ENCODE measurements at regions not wholly inside any gene's neighbourhood (a gene's known extent, or its start where the extent isn't known, plus 50 kb on each side); places are given as distances from the start of the nearest gene placed in this dataset.

DNA sequence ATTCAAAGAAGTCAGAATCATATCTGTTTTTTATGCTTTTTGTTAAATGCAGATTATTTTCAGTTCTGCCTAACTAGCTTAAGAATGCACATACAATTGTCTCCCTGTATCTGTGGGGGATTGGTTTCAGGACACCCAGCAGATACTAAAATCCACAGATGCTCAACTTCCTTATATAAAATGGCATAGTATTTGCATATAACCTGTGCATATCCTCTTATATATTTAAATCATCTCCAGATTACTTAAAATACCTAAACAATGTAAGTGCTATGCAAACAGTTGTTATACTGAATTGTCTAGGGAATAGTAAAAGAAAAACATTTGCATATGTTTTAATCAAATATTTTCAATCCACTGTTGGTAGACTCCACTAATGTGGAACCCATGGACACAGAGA lies 279.4 kb downstream of the TMA16 start:
- no peak for FAIRE-seq

DNA sequence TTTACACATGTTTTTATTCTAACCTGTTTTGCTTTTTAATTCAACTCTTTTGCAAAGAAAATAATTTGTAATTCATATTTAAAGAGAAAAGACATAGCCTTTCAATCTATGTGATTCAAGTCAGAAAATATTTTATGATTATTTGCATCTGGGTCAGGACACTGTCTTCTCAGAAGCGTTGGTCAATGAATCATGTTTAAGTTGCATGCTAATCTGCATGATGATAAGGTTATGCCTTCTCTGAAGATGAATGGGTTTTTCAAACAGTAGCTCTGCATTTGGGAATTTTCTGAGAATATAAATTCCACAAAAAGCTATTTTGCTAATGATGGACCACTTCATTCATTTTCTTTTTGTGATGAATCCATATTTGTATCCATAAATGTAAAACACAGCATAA lies 282.5 kb downstream of the TMA16 start:
- FAIRE-seq: no peak

DNA sequence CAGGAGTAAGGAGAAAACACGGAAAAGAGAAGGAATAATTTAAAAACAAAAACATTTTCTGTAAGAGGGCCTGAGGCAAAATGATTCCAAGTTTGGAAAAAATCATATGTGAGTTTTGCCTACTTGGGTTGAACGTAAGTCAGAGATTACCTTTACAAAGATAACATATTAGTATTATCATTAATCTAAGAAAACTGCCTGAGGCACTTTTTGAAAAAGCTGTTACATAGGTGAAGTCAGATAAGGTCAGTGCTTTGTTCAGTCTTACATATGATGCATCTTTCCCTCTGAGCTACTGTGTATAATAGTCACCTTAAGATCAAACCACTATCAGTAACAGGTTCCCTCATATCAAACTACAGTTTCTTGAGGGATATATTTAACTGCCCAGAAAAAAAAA lies 287.2 kb downstream of the TMA16 start:
- no peak for FAIRE-seq

DNA sequence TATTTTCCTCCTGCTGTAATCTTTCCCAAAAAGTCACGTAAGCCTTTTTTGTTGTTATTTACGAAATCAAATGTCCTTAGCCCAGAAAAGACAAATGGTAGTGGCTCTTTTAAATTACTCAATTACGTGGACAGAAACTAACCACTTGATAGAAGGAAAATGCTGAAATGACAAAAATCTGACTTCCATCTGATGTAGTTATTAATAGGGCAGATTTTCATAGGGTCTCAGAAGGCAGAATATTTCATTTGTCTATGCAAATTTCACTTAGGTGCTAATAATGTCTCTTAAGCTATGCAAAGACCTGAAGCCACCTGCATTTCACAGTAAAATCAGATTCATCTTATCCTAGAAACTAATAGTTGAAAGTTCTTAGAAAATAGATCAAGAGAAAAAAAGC lies 295.7 kb downstream of the TMA16 start:
- FAIRE-seq: no peak

DNA sequence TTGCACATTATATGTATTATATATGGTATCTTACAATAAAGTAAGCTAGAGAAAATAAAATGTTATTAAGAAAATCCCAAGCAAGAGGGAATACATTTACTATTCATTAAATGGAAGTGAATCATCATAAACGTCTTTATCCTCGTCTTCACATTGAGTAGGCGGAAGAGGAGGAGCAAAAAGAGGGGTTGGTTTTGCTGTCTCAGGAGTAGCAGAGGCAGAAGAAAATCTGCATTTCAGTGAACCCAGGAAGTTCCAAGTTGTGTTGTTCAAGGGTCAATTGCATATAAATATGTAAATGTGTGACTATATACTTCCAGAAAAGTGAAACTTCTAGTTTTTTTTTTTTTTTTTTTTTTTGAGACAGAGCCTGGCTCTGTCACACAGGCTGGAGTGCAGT lies 301.4 kb downstream of the TMA16 start:
- no peak for FAIRE-seq

DNA sequence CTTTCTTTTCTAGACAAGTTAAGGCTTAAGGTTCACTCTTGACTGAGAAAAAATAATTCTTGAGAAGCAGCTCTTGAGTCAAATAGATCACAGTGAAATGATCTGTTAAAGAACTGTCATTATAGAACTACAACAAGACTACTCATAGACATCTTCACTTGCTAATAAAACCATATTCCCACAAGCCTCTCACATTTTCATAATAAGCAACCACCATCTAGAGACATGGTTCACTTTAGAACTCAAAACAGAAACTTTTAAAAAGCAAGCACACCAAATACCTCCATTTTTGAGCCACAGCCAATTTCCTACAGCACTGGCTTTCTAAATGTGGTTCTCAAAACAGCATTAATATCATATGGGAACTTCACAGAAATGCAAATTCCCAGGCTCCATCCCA lies 309.5 kb downstream of the TMA16 start:
- FAIRE-seq: no peak

DNA sequence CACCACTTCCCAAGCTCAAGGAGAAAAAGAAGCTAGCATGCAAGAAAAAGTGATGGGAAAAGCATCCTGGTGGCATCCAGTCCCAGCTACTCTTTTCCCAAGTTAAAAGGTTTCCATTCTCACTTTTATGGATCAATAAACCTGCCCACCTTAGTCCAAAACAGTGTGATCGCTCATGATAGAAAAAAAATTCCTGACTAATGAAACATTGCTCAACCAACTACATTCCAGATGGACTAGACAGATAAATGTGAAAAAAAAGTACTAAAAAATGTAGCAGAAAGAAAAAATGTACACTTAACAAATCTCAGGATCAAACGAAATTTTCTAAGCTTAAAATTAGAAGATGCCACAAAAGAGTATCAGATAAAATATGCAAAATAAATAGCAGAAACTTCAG lies 312.2 kb downstream of the TMA16 start:
- FAIRE-seq: no peak

DNA sequence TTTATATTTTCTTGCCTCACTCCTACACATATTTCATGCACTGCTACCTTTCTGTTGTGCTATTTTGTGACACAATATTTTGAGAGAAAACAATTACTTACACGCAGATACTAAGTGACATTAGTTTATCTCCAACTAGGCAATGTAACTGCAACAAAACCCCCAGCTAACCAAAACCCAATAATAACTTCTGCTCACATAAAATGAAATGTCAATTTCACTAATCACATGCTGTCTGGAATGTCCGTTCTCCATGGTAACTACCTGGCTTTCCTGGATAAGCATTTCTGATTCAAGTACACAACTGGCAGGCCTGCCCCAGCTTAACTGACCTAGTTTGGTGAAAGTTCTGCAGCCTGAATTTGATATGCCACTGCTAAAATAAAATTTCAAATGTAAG lies 313.5 kb downstream of the TMA16 start:
- no peak for FAIRE-seq

DNA sequence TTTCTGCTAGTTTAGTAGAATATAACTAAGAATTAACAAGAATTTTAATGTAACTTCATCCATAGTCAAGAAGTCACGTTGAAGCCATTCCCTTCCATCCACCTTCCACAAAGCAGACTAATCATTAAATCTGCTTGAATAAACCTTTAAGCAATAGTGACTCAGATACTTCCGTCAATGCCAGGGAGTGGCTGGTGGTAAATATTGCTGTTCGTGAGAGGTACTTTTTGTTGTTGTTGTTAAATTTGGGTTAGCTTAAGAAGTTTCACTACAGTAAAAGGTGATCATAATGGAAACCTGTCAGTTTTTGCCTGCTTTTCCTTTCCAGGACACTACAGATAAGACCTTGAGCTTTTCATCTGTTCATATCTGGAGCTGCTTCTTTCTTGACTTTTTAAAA lies 316.3 kb downstream of the TMA16 start:
- FAIRE-seq: no peak

DNA sequence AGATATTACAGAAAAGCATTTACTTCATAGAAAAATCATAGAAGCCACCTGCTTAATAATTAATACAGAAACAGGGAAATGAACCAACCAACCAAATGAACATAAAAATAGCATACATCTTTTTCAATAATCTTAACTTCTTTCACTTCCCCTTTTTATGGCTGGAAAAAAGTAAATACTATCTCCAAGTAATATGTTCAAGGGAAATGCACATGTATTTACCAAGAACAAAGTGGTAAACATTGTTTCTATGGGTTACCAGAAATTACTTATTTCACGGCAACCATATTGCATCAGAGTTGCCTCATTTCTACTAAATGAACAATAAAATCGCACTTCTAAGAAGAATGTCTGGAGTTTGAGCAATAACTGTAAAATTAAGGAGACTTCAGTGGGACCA lies 321.3 kb downstream of the TMA16 start:
- FAIRE-seq: no peak

DNA sequence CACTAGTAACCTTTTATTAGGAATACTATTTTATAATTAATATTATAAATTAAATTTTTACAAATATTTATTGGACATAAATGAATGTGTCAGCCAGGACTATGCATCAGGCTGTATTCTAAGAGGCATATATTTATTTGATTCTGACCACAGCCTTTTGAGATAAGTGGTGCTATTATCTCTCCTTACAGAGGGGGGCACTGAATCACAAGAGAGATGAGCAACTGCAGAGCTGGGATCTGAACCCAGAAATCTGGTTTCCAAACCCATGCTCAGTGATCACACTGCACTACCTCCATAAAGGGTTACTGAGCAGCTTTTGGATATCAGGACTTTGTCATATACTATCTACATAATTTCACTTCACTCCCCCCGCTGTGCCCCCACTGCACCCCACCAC lies 322.0 kb downstream of the TMA16 start:
- FAIRE-seq: no peak

DNA sequence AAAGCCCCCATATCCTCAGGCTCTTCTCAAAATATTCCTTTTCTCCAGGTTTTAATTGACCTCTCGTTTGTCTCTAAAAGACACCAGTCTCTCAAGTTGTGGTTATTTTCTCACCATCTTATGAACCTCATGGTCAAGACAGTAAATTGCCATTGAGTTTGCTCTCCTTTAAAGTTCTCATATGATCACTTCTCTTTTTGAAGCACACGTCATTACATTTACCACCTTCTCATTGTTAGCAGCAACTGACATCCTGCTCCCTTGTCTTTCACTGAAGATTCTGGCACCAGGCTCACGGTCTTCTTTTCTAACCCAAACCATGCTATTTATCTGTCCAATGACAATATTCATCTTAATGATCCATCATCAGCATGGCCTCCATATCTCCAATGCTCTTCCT lies 324.2 kb downstream of the TMA16 start:
- no peak for FAIRE-seq

DNA sequence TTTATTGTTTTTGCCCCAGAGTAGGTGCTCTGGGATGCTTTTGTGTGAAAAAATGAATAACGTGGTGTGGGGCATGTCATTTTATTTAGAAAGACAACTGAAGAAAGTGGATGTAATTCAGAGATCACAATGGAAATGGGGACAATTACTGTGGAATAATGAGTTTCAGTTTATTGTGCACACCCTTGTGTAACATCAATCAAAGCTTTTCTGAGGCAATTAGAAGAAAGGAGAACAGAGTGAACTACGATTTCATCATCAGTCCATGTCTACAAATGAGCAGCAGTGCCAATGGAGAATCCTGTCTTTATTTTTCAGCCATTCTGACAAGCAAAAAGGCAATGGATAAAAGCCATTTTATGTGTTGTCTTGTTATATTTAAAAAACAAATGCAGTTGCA lies 339.2 kb downstream of the TMA16 start:
- no peak for FAIRE-seq

DNA sequence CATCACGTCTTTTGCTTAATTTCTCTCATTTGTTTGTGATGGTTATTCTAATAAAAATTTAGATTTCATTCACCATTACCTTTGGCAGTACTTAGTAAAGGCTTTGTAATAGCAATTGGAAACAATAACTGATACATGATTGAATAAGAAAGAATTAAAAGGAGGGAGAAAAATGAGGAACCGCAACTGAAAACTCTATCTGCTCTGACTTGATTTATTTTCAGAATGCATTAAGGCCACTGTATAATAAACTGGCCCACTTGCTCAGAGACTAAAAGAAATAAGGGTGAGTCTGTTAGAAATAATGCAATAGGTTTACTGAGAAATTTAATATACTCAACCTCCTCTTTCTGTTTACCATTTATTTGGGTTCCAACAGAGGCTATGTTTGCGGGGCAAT lies 351.5 kb downstream of the TMA16 start:
- FAIRE-seq: no peak

DNA sequence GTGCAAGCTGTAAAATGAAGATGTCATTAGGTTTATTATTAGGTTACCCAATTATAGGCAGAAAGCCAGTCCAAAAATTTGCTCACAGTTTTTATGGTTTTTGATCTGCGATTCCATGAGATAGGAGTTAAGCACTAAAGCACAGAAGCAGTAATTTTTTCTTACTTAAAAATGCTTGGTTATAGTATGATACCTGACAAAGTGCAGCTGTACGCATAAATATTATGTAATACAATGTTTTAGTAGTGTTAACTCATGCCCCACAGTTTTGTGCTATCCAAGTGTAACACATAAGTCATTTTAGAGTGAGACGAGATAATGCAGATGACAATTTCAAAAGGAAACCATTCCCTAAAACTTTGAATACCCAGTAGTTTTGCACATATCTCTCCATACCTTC lies 357.8 kb downstream of the TMA16 start:
- FAIRE-seq: no peak

DNA sequence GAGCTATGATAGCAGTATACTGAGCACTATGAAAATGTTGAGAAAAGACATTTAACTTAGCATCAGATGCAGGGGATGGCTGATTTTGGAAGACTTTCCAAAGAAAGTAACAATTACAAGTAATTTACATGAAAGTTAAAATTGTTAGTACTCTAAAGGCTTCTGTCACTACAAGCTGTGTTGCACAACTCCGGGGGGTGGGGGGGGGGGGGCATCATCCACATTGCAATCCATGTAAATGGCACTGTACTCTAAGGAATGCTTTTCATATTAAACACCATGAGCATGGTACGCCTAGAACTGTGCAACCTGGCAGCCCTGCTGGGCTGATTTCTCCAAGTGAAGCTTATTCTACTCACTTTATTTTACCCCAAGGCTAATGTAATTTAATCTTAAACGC lies 363.4 kb downstream of the TMA16 start:
- FAIRE-seq: no peak

DNA sequence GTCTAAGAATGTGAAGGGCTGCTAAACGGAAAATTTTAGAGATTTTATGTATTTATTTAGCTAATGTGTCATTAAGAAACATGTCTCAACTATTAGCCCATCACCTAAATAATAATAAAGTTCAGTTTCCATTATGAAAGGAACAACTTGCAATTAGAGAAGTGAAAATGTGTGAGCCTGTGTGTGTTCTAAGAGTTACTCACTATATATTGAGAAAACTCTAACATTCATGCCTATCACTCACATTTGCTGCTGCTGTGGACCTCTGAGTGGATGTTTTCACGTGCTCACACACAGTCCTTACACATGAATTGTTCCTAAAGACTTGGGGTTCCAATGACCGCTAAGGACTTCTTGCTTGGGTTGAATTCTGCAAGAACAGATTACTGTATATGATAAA lies 364.0 kb downstream of the TMA16 start:
- no peak for FAIRE-seq

DNA sequence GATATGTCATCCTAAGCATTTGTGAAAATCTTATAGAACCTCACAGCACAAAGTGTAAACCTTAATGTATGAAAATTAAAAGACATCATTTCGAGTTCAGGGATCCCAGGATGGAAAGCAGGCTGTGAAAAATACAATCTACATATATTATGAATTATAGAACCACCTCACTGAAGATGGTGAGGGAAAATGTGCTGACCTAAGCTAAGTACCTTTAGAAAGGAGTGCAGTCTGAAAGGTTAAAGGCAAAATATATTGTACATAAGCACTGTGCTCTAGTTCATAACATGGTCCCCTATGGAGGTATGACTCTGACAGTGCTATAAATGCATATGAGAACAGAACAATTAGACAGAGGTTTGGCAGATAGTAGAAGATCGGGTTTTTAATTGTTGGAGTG lies 368.6 kb downstream of the TMA16 start:
- no peak for FAIRE-seq

DNA sequence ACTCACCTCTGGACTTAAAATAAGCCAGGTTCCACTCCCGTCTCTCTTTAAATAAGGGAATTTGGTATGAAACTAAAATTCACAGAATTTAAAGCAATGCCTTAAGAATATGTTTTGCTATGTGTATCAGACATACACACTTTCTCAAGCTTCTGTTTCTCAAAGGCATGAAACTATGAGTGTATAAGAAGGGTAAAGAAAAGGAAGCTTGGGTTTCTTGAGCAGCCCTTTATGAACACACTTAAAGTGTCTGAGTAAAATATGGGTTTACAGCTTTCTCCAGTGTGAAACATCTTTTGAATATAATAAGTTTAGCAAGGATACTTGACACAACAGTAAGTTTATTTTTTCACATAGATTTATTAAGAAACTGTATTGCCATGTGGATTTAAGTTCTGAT lies 370.5 kb downstream of the TMA16 start:
- FAIRE-seq: no peak

DNA sequence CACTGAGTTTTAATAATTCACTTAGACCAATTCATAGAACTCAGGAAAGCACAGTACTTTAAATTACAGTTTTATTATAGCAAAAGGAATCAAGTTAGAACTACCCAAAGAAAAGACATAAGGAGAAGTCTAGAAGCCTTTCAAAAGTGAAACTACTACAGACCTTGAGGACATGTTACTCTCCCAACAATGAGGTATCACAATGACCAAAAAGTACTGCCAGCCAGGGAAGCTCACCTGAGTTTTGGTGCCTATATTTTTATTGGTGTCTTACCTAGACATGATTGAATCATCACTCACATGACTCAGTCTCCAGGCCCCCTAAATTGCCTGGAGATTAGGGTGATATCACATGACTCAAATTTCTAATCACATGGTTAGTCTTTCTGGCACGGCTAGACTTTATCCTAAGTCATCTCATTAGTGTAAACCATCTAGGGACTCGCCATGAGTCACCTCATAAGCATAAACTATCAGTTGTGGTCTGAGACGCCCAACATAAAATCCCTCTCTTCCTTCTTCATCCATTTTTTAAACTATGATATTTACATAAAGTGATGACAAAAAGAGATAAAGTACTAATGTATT lies 372.3 kb downstream of the TMA16 start:
- no peak for FAIRE-seq

DNA sequence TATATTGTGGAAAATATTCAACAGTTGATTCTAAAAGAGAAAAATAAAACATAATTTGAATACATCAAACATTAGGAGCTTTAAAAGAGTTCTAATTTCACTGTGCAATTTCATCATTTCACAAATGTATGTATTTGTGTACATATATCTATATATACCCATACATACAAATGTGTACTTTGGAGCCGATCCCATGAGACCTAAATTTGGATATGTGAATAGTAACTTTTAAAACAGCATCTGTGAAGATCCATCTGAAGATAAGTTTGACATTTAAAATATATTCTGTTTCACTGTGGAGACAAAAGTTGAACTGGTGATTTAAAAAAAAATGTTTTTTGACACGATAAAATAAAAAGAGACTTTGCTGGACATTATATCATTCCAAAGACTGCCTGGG lies 374.0 kb downstream of the TMA16 start:
- no peak for FAIRE-seq

DNA sequence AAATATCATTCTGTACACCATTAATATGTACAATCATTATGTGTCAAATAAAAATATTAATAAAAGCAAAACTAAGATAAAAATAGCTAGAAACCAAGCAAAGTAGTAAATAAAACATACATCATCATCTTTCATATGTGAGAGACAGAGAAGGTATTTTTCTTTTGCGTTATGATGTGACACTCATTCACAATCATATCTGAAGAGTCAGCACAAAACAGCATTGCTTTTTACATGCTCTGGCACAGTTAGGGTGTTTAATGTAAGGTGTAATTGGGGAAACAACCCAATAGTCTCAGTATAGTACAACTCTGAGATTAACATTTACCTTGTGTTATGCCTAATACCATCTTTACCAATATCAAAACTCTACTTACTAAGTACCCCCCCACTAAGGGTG lies 376.6 kb downstream of the TMA16 start:
- FAIRE-seq: no peak

DNA sequence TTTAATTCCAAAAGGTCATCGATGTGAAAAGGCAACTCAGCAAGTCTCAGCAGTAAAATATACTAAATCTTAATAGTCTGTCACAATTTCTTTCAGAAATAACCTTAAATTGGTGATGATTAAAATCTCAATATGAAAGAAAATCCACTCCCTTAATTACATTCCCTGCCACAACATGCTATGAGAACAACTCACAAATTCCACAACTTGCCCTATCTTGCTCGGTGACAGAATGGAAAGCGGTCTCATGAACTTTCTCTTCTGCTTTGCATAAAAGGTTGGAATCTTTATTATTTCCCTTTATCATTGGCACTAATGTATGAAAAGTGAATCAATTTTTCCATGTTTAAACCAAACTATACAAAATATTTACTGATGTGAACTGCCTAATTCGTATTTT lies 380.8 kb downstream of the TMA16 start:
- FAIRE-seq: no peak

DNA sequence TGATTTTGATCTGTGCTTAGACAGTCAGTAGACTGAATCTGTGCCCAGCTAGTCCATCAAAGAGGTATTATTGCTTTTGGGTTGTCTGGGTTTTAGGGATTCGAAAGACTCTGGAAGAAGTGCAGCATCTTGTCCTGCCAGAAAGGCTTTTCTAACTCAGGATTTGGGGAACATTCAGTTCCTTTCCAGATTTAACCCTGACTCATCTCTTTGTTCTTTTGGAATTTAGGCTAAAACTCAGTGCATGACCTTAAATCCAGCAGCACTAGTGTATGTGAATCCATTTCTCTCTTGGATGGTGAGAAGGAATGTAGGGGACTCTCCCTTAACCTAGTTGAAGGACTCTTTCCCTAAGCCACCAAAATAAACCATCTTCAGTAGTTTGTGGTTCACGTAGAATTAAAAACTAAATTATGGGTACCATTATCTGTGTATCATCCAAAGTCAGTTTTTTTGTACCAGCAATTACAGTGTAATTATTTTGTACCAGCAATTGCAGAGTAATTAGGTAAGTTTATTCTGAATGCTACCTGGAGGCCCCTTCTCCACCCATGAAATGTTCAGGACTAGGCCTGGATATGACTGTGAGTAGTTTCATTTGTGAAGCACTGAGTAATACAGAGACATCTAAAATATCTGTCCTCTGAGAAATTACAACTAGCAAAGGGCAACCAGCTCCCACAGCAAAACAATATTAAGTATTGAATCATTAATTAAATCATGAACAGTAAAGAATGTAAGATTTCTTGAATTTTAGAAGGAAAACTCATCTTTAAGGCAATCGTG lies 384.0 kb downstream of the TMA16 start:
- no peak for FAIRE-seq

DNA sequence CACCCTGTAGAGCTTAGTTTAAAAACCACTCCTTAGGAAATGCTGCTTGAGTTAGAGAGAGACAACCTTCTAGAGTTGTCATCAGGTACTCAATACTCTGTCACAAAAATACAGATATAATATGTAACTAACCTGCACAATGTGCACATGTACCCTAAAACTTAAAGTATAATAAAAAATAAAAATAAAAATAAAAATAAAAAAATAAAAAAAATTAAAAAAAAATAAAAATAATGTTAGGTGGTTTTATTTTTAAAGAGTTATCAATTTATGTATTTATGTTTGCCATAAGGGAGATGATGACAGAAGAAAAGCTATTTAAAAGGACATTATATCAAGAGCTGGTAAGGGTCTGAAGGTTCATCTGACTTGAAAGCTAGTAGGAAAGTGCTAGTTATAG lies 397.9 kb downstream of the TMA16 start:
- peak; percentile 64 for FAIRE-seq
